HepG2 (cell line): ENCODE measurements at regions not wholly inside any gene's neighbourhood (a gene's known extent, or its start where the extent isn't known, plus 50 kb on each side); places are given as distances from the start of the nearest gene placed in this dataset.

Experiments used
- ATAC-seq: fragments of 200-7000 bp; cut with Tn5 transposase; 3 replicates; pipeline ENCODE4 v1.9.1; 2020; ENCODE audit warnings: mild to moderate bottlenecking, moderate library complexity
- BruUV-seq: library from RNA; stranded (reverse); fragments of 400-500 nt; replicated peaks from 2 replicates; lab custom pipeline; 2021; lab: Mats Ljungman, UMichigan
- CTCF ChIA-PET: fragments of 300-600 bp; formaldehyde crosslinking; extraction: SDS; loops from one replicate; lab custom pipeline; 2021; ENCODE audit warnings: low total read pairs, inconsistent platforms, low intra/inter-chr PET ratio; lab: Yijun Ruan, JAX
- POLR2A ChIA-PET: fragments of 350-600 bp; sonication (Branson Sonifier 250); formaldehyde crosslinking; loops from one replicate; lab custom pipeline; 2020; ENCODE audit warnings: antibody characterized with exemption, inconsistent platforms; lab: Yijun Ruan, JAX
- DNase-seq: peaks from one replicate; pipeline ENCODE4 v3.0.0-alpha.2; 2015; ENCODE audit warnings: low spot score
- FAIRE-seq: peaks from 3 replicates; lab custom pipeline; 2011; peaks lifted over from hg19 to GRCh38; lab: Jason Lieb, UNC
- H2AFZ ChIP-seq: one replicate; pipeline ENCODE4 v1.6.1; 2011; ENCODE audit warnings: low read length, inconsistent platforms
- H3K27ac ChIP-seq: fragments of 300-600 bp; 3 replicates; pipeline ENCODE4 v1.8.0; 2011; ENCODE audit warnings: mixed run types, mild to moderate bottlenecking, mixed read lengths, low read length, inconsistent platforms; ENCODE audit not compliant: insufficient read depth; ENCODE audit errors: extremely low read length
- H3K27me3 ChIP-seq, 2 experiments: fragments of 200-600 bp in 1 of 2; 2 replicates in 1 of 2; 3 replicates in 1 of 2; pipeline versions ENCODE4 v1.6.0 to v1.8.0; 2011; ENCODE audit warnings: low read length in 2 of 2, mild to moderate bottlenecking in 2 of 2, moderate library complexity in 2 of 2, inconsistent platforms in 1 of 2; ENCODE audit not compliant: insufficient read depth in 2 of 2, control insufficient read depth in 1 of 2
- H3K36me3 ChIP-seq, 2 experiments: fragments of 200-600 bp in 1 of 2; replicated peaks in 1 of 2; 2 replicates in 1 of 2; 3 replicates in 1 of 2; pipeline versions ENCODE4 v1.5.1 to v1.8.0; 2011; ENCODE audit warnings: low read length in 2 of 2, inconsistent platforms in 1 of 2; ENCODE audit not compliant: insufficient read depth in 2 of 2, control insufficient read depth in 1 of 2
- H3K4me1 ChIP-seq: 2 replicates; pipeline ENCODE4 v1.5.1; 2012; ENCODE audit warnings: low read length, inconsistent platforms; ENCODE audit not compliant: insufficient read depth
- H3K4me2 ChIP-seq: 2 replicates; pipeline ENCODE4 v1.6.0; 2011; ENCODE audit warnings: low read depth, low read length, inconsistent platforms
- H3K4me3 ChIP-seq, 3 experiments: fragments of 200-600 bp in 1 of 3; sonication (generic), shearing (Covaris generic) in 1 of 3; replicated peaks in 1 of 3; 2 replicates each; pipeline ENCODE4 v1.5.1; 2011 to 2016; ENCODE audit warnings: low read length in 3 of 3, inconsistent platforms in 2 of 3, low read depth in 2 of 3, mild to moderate bottlenecking in 2 of 3, control low read depth in 1 of 3, mixed read lengths in 1 of 3; ENCODE audit not compliant: insufficient read depth in 1 of 3
- H3K79me2 ChIP-seq: one replicate; pipeline ENCODE4 v1.6.1; 2011; ENCODE audit warnings: low read length, inconsistent platforms; ENCODE audit not compliant: insufficient read depth
- H3K9ac ChIP-seq: 2 replicates; pipeline ENCODE4 v1.6.0; 2011; ENCODE audit warnings: mild to moderate bottlenecking, low read depth, low read length, inconsistent platforms; ENCODE audit not compliant: insufficient read depth
- H3K9me3 ChIP-seq: 2 replicates; pipeline ENCODE4 v1.5.1; 2012; ENCODE audit warnings: mild to moderate bottlenecking, low read length
- H4K20me1 ChIP-seq: 2 replicates; pipeline ENCODE4 v1.6.0; 2011; ENCODE audit warnings: inconsistent platforms, mild to moderate bottlenecking, low read length, moderate library complexity; ENCODE audit not compliant: insufficient read depth
- BORCS8-MEF2B ChIP-seq: sonication (generic); formaldehyde crosslinking; IDR thresholded peaks from 2 replicates; pipeline ENCODE4 v1.8.0; 2022; ENCODE audit warnings: mild to moderate bottlenecking, missing genetic modification reagents
- BRCA1 ChIP-seq: sonication (generic); formaldehyde crosslinking; IDR thresholded peaks from 2 replicates; pipeline ENCODE4 v1.4.0; 2020; ENCODE audit warnings: missing genetic modification reagents
- NR2C2 ChIP-seq: sonication (generic); formaldehyde crosslinking; IDR thresholded peaks from 2 replicates; pipeline ENCODE4 v1.4.0; 2020; ENCODE audit warnings: missing genetic modification reagents, mild to moderate bottlenecking, moderate library complexity, borderline replicate concordance
- NRL ChIP-seq: sonication (generic); formaldehyde crosslinking; IDR thresholded peaks from 2 replicates; pipeline ENCODE4 v1.5.0; 2020; ENCODE audit warnings: missing genetic modification reagents, mild to moderate bottlenecking, moderate library complexity, borderline replicate concordance
- RBAK ChIP-seq: sonication (generic); formaldehyde crosslinking; IDR thresholded peaks from 2 replicates; pipeline ENCODE4 v1.5.1; 2020; ENCODE audit warnings: mild to moderate bottlenecking, missing genetic modification reagents
- REL ChIP-seq: sonication (generic); formaldehyde crosslinking; conservative IDR thresholded peaks from 2 replicates; pipeline ENCODE4 v1.8.0; 2022; ENCODE audit warnings: mild to moderate bottlenecking, missing genetic modification reagents, moderate library complexity
- SCMH1 ChIP-seq: sonication (generic); formaldehyde crosslinking; IDR thresholded peaks from 2 replicates; pipeline ENCODE4 v1.9.0; 2021; ENCODE audit warnings: missing genetic modification reagents, mild to moderate bottlenecking, borderline replicate concordance
- SNAPC2 ChIP-seq: sonication (generic); formaldehyde crosslinking; IDR thresholded peaks from 2 replicates; pipeline ENCODE4 v1.8.1; 2022; ENCODE audit warnings: mild to moderate bottlenecking, missing genetic modification reagents
- ZC3H13 ChIP-seq: sonication (generic); formaldehyde crosslinking; IDR thresholded peaks from 2 replicates; pipeline ENCODE4 v1.8.1; 2023; ENCODE audit warnings: mild to moderate bottlenecking, missing genetic modification reagents, moderate library complexity
- ZNF501 ChIP-seq: sonication (generic); formaldehyde crosslinking; IDR thresholded peaks from 2 replicates; pipeline ENCODE4 v1.5.1; 2020; ENCODE audit warnings: mild to moderate bottlenecking, moderate library complexity, missing genetic modification reagents
- ZNF564 ChIP-seq: sonication (generic); formaldehyde crosslinking; IDR thresholded peaks from 2 replicates; pipeline ENCODE4 v1.8.1; 2023; ENCODE audit warnings: mild to moderate bottlenecking, missing genetic modification reagents
- ZNF674 ChIP-seq: sonication (generic); formaldehyde crosslinking; IDR thresholded peaks from 2 replicates; pipeline ENCODE4 v1.5.0; 2020; ENCODE audit warnings: low read depth, mild to moderate bottlenecking, missing genetic modification reagents
- ZNF788 ChIP-seq: sonication (generic); formaldehyde crosslinking; IDR thresholded peaks from 2 replicates; pipeline ENCODE4 v1.5.0; 2020; ENCODE audit warnings: mild to moderate bottlenecking, missing genetic modification reagents, borderline replicate concordance
- WGBS: methylation state at CpG from one replicate; pipeline ENCODE4 v1.1.6; 2017; ENCODE audit warnings: low lambda C conversion rate; 5-methylcytosine and 5-hydroxymethylcytosine counted together
- in situ Hi-C: cut with HindIII; loops from 2 replicates; pipeline ENCODE4 v1.10.0; 2017; ENCODE audit warnings: low pct_unique_long_range_greater_than_20kb; ENCODE audit not compliant: extremely low pct_ligation_motif_present
- intact Hi-C: fragments of 100-400 bp; cut with micrococcal nuclease; formaldehyde crosslinking; loops from one replicate; pipeline ENCODE4 v1.10.0; 2022; ENCODE audit not compliant: unreplicated experiment
- TF ChIP-seq, protein P1 (sequence below): sonication (generic); formaldehyde crosslinking; IDR thresholded peaks from 2 replicates; pipeline ENCODE4 v1.5.1; 2020; ENCODE audit warnings: mild to moderate bottlenecking, moderate library complexity, missing genetic modification reagents
- TF ChIP-seq, protein P2 (sequence below): IDR thresholded peaks from 2 replicates; pipeline ENCODE4 v1.6.1; 2016
- TF ChIP-seq, protein P3 (sequence below): sonication (generic); formaldehyde crosslinking; IDR thresholded peaks from 2 replicates; pipeline ENCODE4 v1.8.1; 2022; ENCODE audit warnings: low read depth, mild to moderate bottlenecking, missing genetic modification reagents
- TF ChIP-seq, protein P4 (sequence below): sonication (generic); formaldehyde crosslinking; IDR thresholded peaks from 2 replicates; pipeline ENCODE4 v1.8.1; 2023; ENCODE audit warnings: mild to moderate bottlenecking, inconsistent platforms, moderate library complexity, missing genetic modification reagents, borderline replicate concordance
- TF ChIP-seq, protein P5 (sequence below): sonication (generic); formaldehyde crosslinking; IDR thresholded peaks from 2 replicates; pipeline ENCODE4 v1.5.0; 2020; ENCODE audit warnings: missing genetic modification reagents

DNA sequence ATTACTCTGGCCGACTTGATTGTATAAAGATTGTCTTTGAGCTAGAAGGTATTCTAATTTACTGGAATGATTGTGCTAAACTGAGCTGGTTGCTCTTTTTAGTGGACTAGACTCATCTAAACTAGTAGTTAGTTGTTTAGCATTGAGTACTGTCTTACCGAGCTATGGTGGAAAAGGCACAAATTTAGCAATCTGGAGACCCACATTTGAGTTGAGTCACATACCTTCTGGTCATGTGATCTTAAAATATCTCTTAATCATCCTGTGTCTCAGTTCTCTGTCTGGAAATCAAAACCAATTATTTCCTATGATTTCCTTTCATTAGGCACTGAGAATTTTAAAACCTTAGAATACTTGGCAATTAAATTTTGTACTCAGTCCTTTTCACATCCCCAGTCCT, 349.5 kb downstream of the IRS2 start:
- Histone ChIP-seq H3K36me3 (no peaks in the 10 kb centered on the region), H3K4me2 (no peak overlapping the region), H3K4me1 (no peaks in the 10 kb centered on the region), H3K9me3 (peaks cover 25% of the 10 kb centered on the region), H4K20me1 (no peaks in the 10 kb centered on the region), H3K27me3 (no peaks in the 10 kb centered on the region), H2AFZ (no peak overlapping the region), H3K9ac (no peak overlapping the region), H3K4me3 (no peak overlapping the region), H3K79me2 (no peaks in the 10 kb centered on the region), H3K27ac (no peak overlapping the region)
- FAIRE-seq (no peak), DNase-seq (no peak), ATAC-seq (no peak)
- ChIA-PET CTCF (no interaction called here), POLR2A (no interaction called here)
- intact Hi-C loops: no loop called here
- in situ Hi-C loops: no loop called here
- no TSS peak for BruUV-seq
- WGBS: 0% methylated on average over 2 of the region's 2 CpGs
- TF ChIP-seq, protein P1, sequence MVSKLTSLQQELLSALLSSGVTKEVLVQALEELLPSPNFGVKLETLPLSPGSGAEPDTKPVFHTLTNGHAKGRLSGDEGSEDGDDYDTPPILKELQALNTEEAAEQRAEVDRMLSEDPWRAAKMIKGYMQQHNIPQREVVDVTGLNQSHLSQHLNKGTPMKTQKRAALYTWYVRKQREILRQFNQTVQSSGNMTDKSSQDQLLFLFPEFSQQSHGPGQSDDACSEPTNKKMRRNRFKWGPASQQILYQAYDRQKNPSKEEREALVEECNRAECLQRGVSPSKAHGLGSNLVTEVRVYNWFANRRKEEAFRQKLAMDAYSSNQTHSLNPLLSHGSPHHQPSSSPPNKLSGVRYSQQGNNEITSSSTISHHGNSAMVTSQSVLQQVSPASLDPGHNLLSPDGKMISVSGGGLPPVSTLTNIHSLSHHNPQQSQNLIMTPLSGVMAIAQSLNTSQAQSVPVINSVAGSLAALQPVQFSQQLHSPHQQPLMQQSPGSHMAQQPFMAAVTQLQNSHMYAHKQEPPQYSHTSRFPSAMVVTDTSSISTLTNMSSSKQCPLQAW (CRISPR knock-in tag): no peak
- TF ChIP-seq, protein P2, sequence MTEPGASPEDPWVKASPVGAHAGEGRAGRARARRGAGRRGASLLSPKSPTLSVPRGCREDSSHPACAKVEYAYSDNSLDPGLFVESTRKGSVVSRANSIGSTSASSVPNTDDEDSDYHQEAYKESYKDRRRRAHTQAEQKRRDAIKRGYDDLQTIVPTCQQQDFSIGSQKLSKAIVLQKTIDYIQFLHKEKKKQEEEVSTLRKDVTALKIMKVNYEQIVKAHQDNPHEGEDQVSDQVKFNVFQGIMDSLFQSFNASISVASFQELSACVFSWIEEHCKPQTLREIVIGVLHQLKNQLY: no peak
- TF ChIP-seq, protein P3, sequence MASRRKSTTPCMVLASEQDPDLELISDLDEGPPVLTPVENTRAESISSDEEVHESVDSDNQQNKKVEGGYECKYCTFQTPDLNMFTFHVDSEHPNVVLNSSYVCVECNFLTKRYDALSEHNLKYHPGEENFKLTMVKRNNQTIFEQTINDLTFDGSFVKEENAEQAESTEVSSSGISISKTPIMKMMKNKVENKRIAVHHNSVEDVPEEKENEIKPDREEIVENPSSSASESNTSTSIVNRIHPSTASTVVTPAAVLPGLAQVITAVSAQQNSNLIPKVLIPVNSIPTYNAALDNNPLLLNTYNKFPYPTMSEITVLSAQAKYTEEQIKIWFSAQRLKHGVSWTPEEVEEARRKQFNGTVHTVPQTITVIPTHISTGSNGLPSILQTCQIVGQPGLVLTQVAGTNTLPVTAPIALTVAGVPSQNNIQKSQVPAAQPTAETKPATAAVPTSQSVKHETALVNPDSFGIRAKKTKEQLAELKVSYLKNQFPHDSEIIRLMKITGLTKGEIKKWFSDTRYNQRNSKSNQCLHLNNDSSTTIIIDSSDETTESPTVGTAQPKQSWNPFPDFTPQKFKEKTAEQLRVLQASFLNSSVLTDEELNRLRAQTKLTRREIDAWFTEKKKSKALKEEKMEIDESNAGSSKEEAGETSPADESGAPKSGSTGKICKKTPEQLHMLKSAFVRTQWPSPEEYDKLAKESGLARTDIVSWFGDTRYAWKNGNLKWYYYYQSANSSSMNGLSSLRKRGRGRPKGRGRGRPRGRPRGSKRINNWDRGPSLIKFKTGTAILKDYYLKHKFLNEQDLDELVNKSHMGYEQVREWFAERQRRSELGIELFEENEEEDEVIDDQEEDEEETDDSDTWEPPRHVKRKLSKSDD (CRISPR knock-in tag): no peak
- TF ChIP-seq ZNF501 (CRISPR knock-in tag): no peak
- TF ChIP-seq NRL (CRISPR knock-in tag): no peak
- TF ChIP-seq BORCS8-MEF2B (CRISPR knock-in tag): no peak
- TF ChIP-seq SCMH1 (CRISPR knock-in tag): no peak
- no peak for TF ChIP-seq SNAPC2 (CRISPR knock-in tag)
- no peak for TF ChIP-seq ZNF674 (CRISPR knock-in tag)
- no peak for TF ChIP-seq BRCA1 (CRISPR knock-in tag)
- TF ChIP-seq REL (CRISPR knock-in tag): no peak
- TF ChIP-seq, protein P4, sequence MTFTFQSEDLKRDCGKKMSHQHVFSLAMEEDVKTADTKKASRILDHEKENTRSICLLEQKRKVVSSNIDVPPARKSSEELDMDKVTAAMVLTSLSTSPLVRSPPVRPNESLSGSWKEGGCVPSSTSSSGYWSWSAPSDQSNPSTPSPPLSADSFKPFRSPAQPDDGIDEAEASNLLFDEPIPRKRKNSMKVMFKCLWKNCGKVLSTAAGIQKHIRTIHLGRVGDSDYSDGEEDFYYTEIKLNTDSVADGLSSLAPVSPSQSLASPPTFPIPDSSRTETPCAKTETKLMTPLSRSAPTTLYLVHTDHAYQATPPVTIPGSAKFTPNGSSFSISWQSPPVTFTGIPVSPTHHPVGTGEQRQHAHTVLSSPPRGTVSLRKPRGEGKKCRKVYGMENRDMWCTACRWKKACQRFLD (CRISPR knock-in tag): no peak
- TF ChIP-seq, protein P5, sequence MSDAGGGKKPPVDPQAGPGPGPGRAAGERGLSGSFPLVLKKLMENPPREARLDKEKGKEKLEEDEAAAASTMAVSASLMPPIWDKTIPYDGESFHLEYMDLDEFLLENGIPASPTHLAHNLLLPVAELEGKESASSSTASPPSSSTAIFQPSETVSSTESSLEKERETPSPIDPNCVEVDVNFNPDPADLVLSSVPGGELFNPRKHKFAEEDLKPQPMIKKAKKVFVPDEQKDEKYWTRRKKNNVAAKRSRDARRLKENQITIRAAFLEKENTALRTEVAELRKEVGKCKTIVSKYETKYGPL (CRISPR knock-in tag): no peak
- no peak for TF ChIP-seq ZNF788 (CRISPR knock-in tag)
- TF ChIP-seq RBAK (CRISPR knock-in tag): no peak
- TF ChIP-seq ZNF564 (CRISPR knock-in tag): no peak
- no peak for TF ChIP-seq NR2C2 (CRISPR knock-in tag)
- no peak for TF ChIP-seq ZC3H13 (CRISPR knock-in tag)
